Tibial artery (tissue), 4 donors: ENCODE measurements at regions not wholly inside any gene's neighbourhood (a gene's known extent, or its start where the extent isn't known, plus 50 kb on each side); places are given as distances from the start of the nearest gene placed in this dataset.

Source experiments
- DNase-seq, 2 donors: peaks; one replicate each; pipeline ENCODE4 v3.0.0-alpha.2; 2019
- H3K27ac ChIP-seq, 2 donors: fragments of 200-600 bp; sonication (generic) in 1 of 2; 1 replicate in 1 of 2; 2 replicates in 1 of 2; pipeline ENCODE4 v1.5.1; 2018 to 2019; ENCODE audit warnings: mild to moderate bottlenecking in 1 of 2
- H3K27me3 ChIP-seq, 2 donors: fragments of 200-600 bp; sonication (generic) in 1 of 2; one replicate each; pipeline versions ENCODE4 v1.5.1 to v1.6.0; 2016 to 2019
- H3K36me3 ChIP-seq, 3 donors: fragments of 200-600 bp; sonication (generic) in 2 of 3; one replicate each; pipeline ENCODE4 v1.5.1; 2016 to 2019; ENCODE audit warnings: mild to moderate bottlenecking in 2 of 3
- H3K4me1 ChIP-seq, 4 donors: fragments of 200-600 bp; sonication (generic) in 2 of 4; 1 replicate in 3 of 4; 2 replicates in 1 of 4; pipeline ENCODE4 v1.5.1; 2016 to 2019
- H3K4me3 ChIP-seq, 2 donors: fragments of 200-600 bp; sonication (generic) in 1 of 2; 1 replicate in 1 of 2; 2 replicates in 1 of 2; pipeline ENCODE4 v1.5.1; 2018 to 2019; ENCODE audit warnings: mild to moderate bottlenecking in 2 of 2
- H3K9me3 ChIP-seq, 3 donors: fragments of 200-600 bp; sonication (generic) in 1 of 3; one replicate each; pipeline ENCODE4 v1.5.1; 2016 to 2019
- CTCF ChIP-seq, 2 experiments: fragments of 200-600 bp in 1 of 2; fragments of 450-650 bp in 1 of 2; IDR thresholded peaks; one replicate each; pipeline ENCODE4 v1.5.1; 2017 to 2019; ENCODE audit warnings: antibody characterized with exemption in 2 of 2, mild to moderate bottlenecking in 1 of 2, moderate library complexity in 1 of 2
- intact Hi-C: fragments of 100-400 bp; cut with DNase I; formaldehyde crosslinking; loops from one replicate; pipeline ENCODE4 v1.15.0; 2023; ENCODE audit warnings: low total_unique reads

- no peaks in the 10 kb centered on the region for H3K27me3 ChIP-seq
- DNase-seq: no peak
- H3K9me3 ChIP-seq: no peaks in the 10 kb centered on the region
- intact Hi-C loops: no loop called here
- no peak overlapping the region for H3K27ac ChIP-seq
- no peak for TF ChIP-seq CTCF (IDR thresholded peaks at IDR 0.05)
- H3K4me3 ChIP-seq: no peak overlapping the region
- H3K36me3 ChIP-seq: no peaks in the 10 kb centered on the region
- H3K4me1 ChIP-seq: no peaks in the 10 kb centered on the region
Observed at GRCh38 chr12:18983854-18984253, 145.7 kb upstream of the PLEKHA5 start.

- no peaks in the 10 kb centered on the region for H3K4me1 ChIP-seq
- DNase-seq: no peak
- no peaks in the 10 kb centered on the region for H3K36me3 ChIP-seq
- no peak for TF ChIP-seq CTCF (IDR thresholded peaks at IDR 0.05)
- intact Hi-C loops: no loop called here
- no peaks in the 10 kb centered on the region for H3K9me3 ChIP-seq
- H3K4me3 ChIP-seq: no peak overlapping the region
- H3K27me3 ChIP-seq: no peaks in the 10 kb centered on the region
- H3K27ac ChIP-seq: no peak overlapping the region
Observed at GRCh38 chr12:18990856-18991255, 138.7 kb upstream of the PLEKHA5 start.

- no peaks in the 10 kb centered on the region for H3K4me1 ChIP-seq
- DNase-seq: no peak
- peaks cover 0 to 4% (median 0%) of the 10 kb centered on the region in 3 donors for H3K9me3 ChIP-seq
- H3K27ac ChIP-seq: no peak overlapping the region
- no peaks in the 10 kb centered on the region for H3K36me3 ChIP-seq
- no peaks in the 10 kb centered on the region for H3K27me3 ChIP-seq
- no peak overlapping the region for H3K4me3 ChIP-seq
- intact Hi-C loops: no loop called here
- no peak for TF ChIP-seq CTCF (IDR thresholded peaks at IDR 0.05)
Observed at GRCh38 chr12:18992336-18992735, 137.2 kb upstream of the PLEKHA5 start.

DNA sequence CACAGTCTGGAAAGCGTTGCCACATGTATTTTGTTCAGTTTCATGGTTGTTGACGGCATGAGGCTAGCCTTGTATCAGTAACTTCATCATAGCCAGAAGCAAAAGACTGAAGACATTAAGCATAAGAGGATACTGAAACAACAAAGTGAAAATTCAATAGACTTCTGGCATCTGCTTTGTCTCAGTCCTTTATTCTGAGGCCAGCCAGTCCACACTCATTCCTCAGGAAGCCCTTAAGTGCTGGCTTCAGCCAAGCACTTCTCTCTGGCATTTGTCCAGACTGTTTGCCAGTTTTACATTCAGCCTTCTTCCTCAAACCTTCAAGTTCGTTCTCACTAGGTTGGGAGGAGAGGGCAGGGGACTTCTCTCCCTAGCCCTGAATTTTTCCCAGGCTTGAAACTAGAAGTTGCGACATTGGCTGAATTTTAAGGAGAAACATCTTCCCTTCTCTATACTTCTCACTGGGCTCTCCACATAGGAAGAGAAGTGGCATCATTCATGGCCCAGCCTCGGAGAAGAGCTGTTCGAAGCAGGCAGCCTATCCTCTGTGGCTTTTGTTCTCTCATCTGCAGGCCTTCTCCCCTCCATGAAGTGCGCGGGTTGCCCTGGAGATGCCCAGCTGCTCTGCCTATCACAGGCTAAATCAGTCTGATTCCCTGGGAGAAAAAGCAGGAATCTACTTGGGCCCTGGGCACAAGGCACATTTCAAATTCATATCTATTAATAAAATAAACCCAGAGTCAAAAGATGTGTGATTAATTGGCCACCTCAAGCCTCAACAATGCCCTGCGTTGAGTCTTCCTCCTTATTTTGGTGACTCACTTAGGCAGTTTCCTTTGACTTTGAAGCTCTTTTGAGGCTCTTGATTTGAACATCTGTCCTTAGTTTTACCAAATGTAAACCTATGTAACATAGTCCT is 130.9 kb upstream of the PLEKHA5 start:
- intact Hi-C loops: no loop called here
- Histone ChIP-seq H3K4me3 (no peak overlapping the region), H3K36me3 (no peaks in the 10 kb centered on the region), H3K27ac (no peak overlapping the region), H3K9me3 (peaks cover 0 to 5% (median 0%) of the 10 kb centered on the region in 3 donors), H3K27me3 (no peaks in the 10 kb centered on the region), H3K4me1 (no peaks in the 10 kb centered on the region)
- DNase-seq: no peak
- TF ChIP-seq CTCF (IDR thresholded peaks at IDR 0.05): no peak

GRCh38 chr12:19000836-19001235 is 128.7 kb upstream of the PLEKHA5 start:
- Histone ChIP-seq H3K36me3 (no peaks in the 10 kb centered on the region), H3K4me3 (no peak overlapping the region), H3K27me3 (no peaks in the 10 kb centered on the region), H3K4me1 (no peaks in the 10 kb centered on the region), H3K27ac (no peak overlapping the region), H3K9me3 (peaks cover 0 to 5% (median 0%) of the 10 kb centered on the region in 3 donors)
- intact Hi-C loops: no loop called here
- no peak for DNase-seq
- no peak for TF ChIP-seq CTCF (IDR thresholded peaks at IDR 0.05)
